Esophagus squamous epithelium (tissue), 5 donors: ENCODE measurements at regions not wholly inside any gene's neighbourhood (a gene's known extent, or its start where the extent isn't known, plus 50 kb on each side); places are given as distances from the start of the nearest gene placed in this dataset.

Source experiments
- DNase-seq: peaks from one replicate; lab custom pipeline; 2025; lab: John Stamatoyannopoulos, UW
- H3K27ac ChIP-seq, 4 donors: fragments of 200-600 bp; sonication (generic); one replicate each; pipeline ENCODE4 v1.5.1; 2016 to 2019; ENCODE audit warnings: mild to moderate bottlenecking in 1 of 4
- H3K27me3 ChIP-seq, 4 donors: fragments of 200-600 bp; sonication (generic); 1 replicate in 3 of 4; 2 replicates in 1 of 4; pipeline versions ENCODE4 v1.5.1 to v1.6.0; 2017 to 2021; ENCODE audit warnings: antibody characterized with exemption in 1 of 4
- H3K36me3 ChIP-seq, 3 donors: fragments of 200-600 bp; sonication (generic); one replicate each; pipeline ENCODE4 v1.5.1; 2016 to 2019
- H3K4me1 ChIP-seq, 3 donors: fragments of 200-600 bp; sonication (generic); one replicate each; pipeline ENCODE4 v1.5.1; 2017 to 2019
- H3K4me3 ChIP-seq, 4 donors: fragments of 200-600 bp; sonication (generic); 1 replicate in 3 of 4; 2 replicates in 1 of 4; pipeline ENCODE4 v1.5.1; 2016 to 2019; ENCODE audit warnings: mild to moderate bottlenecking in 2 of 4, moderate library complexity in 1 of 4
- H3K9me3 ChIP-seq, 3 donors: fragments of 200-600 bp; sonication (generic); one replicate each; pipeline ENCODE4 v1.5.1; 2016 to 2019
- POLR2A ChIP-seq, 4 donors: fragments of 450-650 bp; IDR thresholded peaks; one replicate each; pipeline ENCODE4 v1.6.1; 2017; ENCODE audit warnings: antibody characterized with exemption in 4 of 4, mild to moderate bottlenecking in 4 of 4, moderate library complexity in 3 of 4
- WGBS, 2 donors: methylation state at CpG; one replicate each; pipeline ENCODE4 v1.1.5; 2018; 5-methylcytosine and 5-hydroxymethylcytosine counted together
- intact Hi-C: fragments of 100-400 bp; cut with DNase I; formaldehyde crosslinking; loops from one replicate; pipeline ENCODE4 v1.15.0; 2022
- TF ChIP-seq, protein P1 (sequence below), 6 experiments: fragments of 450-650 bp in 4 of 6; fragments of 200-600 bp in 2 of 6; sonication (generic) in 2 of 6; IDR thresholded peaks; one replicate each; pipeline ENCODE4 v1.5.1; 2016 to 2019; ENCODE audit warnings: antibody characterized with exemption in 6 of 6, mild to moderate bottlenecking in 4 of 6, moderate library complexity in 4 of 6
- donor health status: DM: yes; HTN: yes; CAD: no.

DNA sequence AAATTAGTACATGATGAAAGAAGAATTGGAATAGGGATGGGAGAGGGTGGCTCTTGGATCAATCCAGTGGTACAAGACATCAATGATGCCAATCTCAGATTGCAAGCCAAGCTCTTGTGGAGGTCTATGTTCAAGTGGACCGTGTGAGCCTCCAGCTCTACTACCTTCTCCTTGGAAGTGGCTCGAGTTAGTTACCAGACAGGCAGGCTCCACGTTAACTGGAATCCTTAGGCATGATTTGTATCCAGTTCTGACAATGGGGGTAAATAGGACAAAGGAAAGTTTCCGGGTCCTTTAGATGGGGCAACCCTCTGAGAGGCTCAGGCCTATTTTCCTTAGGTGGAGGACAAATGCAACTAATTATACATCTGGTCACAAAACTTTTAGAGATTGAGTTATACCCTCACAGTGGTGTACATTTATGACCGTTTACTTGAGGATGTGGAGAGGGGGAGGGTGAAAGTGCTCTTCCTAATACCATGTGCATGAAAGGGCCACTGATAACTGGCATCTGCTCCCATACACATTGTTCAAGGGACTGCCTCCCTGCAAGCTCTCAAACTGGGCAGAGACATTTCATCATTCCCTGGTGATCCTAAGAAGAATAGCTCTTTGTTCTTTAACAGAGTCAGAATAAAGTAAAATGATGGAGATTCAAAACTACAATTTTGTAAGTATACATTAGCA lies 180.2 kb downstream of the SOCS6 start:
- no peak overlapping the region for H3K4me3 ChIP-seq
- H3K27me3 ChIP-seq, result no peaks in the 10 kb centered on the region
- H3K4me1 ChIP-seq, result peaks cover 0 to 7% (median 3%) of the 10 kb centered on the region in 3 donors
- intact Hi-C loops, result no loop called here
- no peak for DNase-seq
- H3K36me3 ChIP-seq, result no peaks in the 10 kb centered on the region
- H3K9me3 ChIP-seq, result no peaks in the 10 kb centered on the region
- TF ChIP-seq POLR2A (IDR thresholded peaks at IDR 0.05), result no peak
- TF ChIP-seq, protein P1, sequence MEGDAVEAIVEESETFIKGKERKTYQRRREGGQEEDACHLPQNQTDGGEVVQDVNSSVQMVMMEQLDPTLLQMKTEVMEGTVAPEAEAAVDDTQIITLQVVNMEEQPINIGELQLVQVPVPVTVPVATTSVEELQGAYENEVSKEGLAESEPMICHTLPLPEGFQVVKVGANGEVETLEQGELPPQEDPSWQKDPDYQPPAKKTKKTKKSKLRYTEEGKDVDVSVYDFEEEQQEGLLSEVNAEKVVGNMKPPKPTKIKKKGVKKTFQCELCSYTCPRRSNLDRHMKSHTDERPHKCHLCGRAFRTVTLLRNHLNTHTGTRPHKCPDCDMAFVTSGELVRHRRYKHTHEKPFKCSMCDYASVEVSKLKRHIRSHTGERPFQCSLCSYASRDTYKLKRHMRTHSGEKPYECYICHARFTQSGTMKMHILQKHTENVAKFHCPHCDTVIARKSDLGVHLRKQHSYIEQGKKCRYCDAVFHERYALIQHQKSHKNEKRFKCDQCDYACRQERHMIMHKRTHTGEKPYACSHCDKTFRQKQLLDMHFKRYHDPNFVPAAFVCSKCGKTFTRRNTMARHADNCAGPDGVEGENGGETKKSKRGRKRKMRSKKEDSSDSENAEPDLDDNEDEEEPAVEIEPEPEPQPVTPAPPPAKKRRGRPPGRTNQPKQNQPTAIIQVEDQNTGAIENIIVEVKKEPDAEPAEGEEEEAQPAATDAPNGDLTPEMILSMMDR (IDR thresholded peaks at IDR 0.05), result no peak
- 58 to 68% methylated on average over 4 to 5 of the region's 5 CpGs for WGBS, 2 donors
- H3K27ac ChIP-seq, result no peak overlapping the region

DNA sequence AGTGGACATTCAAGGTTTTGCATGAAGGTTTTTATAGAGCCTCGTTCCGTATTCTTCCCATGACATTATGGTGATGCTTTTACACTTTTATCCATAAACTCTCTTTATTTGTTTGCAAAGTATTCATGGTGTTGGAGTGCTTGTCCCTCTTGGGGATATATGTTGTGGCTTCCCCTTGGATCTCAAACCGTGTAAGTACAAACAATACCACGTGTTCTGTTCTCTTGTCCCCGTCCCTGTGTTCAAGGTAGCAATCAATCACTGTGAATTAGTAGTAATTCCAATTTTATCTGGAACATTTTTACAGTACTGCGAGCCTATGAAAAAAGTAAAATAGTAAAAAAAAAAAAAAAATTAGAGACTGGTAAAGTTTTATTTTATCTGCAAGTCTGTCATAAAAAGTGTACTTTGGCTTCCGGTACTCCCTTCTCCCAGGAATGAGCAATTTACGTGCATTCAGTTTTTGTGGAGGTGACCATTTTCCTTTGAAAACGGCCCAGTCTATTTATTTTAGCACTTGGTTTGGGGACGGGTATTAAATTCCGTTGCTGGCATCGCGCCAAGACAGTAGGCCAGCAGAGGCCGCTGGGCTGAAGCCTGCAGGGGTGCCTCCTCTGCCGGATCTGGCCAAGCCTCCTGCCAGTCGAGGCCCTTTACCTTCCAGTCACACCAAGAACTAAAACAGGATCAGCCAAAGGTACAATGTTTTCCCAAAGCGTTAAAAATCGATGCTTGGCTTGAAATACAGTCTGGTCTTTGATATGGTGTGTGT lies 175.7 kb downstream of the SOCS6 start:
- 14 to 16% methylated on average over 15 to 16 of the region's 18 CpGs for WGBS, 2 donors
- TF ChIP-seq, protein P1 (IDR thresholded peaks at IDR 0.05), result peak in 1 of 6 experiments; percentile 12
- TF ChIP-seq POLR2A (IDR thresholded peaks at IDR 0.05), result no peak
- Histone ChIP-seq H3K4me1 (peaks cover 0 to 7% (median 3%) of the 10 kb centered on the region in 3 donors), H3K36me3 (no peaks in the 10 kb centered on the region), H3K27me3 (peaks cover 0 to 19% (median 0%) of the 10 kb centered on the region in 4 donors), H3K4me3 (peak overlapping the region in 3 of 4 donors; percentile 22 to 54 (median 23)), H3K9me3 (no peaks in the 10 kb centered on the region), H3K27ac (no peak overlapping the region)
- DNase-seq, result no peak
- intact Hi-C loops, result no loop called here

DNA sequence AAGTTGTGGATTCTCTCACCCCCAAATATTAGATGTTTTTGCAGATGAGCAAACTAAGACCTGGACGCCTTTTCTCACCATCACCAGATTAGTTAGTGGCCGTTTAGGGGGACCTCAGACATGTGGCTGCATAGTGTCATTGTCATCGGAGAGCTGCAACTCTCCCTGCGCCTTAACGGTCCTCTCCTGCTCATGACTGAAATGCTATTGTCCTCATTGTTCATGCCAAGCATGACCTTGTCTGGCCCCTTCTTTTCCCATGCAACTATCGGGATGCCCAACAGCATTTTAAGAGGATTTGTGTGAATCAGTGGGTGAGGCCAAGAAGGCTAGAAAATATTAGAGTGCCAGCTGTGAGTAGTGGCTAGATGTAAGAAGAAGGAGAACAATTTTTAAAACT lies 174.2 kb downstream of the SOCS6 start:
- Histone ChIP-seq H3K4me3 (no peak overlapping the region), H3K36me3 (no peaks in the 10 kb centered on the region), H3K9me3 (no peaks in the 10 kb centered on the region), H3K27me3 (peaks cover 0 to 23% (median 0%) of the 10 kb centered on the region in 4 donors), H3K27ac (no peak overlapping the region), H3K4me1 (peaks cover 0 to 7% (median 3%) of the 10 kb centered on the region in 3 donors)
- no peak for DNase-seq
- TF ChIP-seq, protein P1 (IDR thresholded peaks at IDR 0.05), result no peak
- intact Hi-C loops, result no loop called here
- WGBS, 2 donors, result 81 to 91% methylated on average over 5 to 6 of the region's 6 CpGs

DNA sequence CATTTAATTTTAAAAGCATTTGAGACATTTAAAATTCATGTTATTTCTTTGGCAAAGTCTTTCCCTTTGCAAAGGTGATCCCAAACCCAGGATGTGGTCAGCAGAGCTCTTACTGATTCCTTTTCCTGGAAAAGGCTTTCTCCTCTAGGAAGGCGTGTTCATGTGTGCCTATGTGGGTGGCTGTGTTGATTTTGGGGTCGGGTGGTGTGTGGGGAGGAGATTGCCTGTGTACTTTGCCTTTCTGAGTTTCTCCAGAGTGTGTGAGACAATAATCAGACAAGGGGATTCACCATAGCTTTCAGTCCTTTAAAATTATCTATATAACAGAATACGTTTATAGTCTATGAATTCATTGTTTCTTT lies 173.2 kb downstream of the SOCS6 start:
- no peak overlapping the region for H3K27ac ChIP-seq
- peaks cover 0 to 7% (median 3%) of the 10 kb centered on the region in 3 donors for H3K4me1 ChIP-seq
- H3K4me3 ChIP-seq, result no peak overlapping the region
- no peak for TF ChIP-seq POLR2A (IDR thresholded peaks at IDR 0.05)
- TF ChIP-seq, protein P1 (IDR thresholded peaks at IDR 0.05), result no peak
- no peaks in the 10 kb centered on the region for H3K9me3 ChIP-seq
- peaks cover 0 to 28% (median 0%) of the 10 kb centered on the region in 4 donors for H3K27me3 ChIP-seq
- H3K36me3 ChIP-seq, result no peaks in the 10 kb centered on the region
- intact Hi-C loops, result no loop called here
- DNase-seq, result no peak
- WGBS, 2 donors, result 33 to 55% methylated on average over 3 of the region's 3 CpGs
